ENCODE measurements at regions not wholly inside any gene's neighbourhood (a gene's known extent, or its start where the extent isn't known, plus 50 kb on each side); places are given as distances from the start of the nearest gene placed in this dataset.
"Not testable (repeated sequence)": the region's sequence is repeated elsewhere in the genome, so short reads cannot be mapped to it uniquely, and the experiment has no call there.

GRCh38 chr7:130849604-130850003, 115.6 kb upstream of the KLF14 start:
- DNase-seq (ENCODE audit: low read depth) = no peak

- no peak for DNase-seq (ENCODE audit: low read depth)
These were observed 116.9 kb upstream of the KLF14 start for GRCh38 chr7:130850956-130851355.

GRCh38 chr7:130852867-130853266, 118.9 kb upstream of the KLF14 start:
- DNase-seq (ENCODE audit: low read depth) = no peak

- no peak for DNase-seq (ENCODE audit: low read depth)
These were observed 119.7 kb upstream of the KLF14 start for GRCh38 chr7:130853503-130854279.

- no peak for DNase-seq (ENCODE audit: low read depth)
These were observed 120.5 kb upstream of the KLF14 start for GRCh38 chr7:130854481-130854880.

GRCh38 chr7:130856866-130857265, 122.9 kb upstream of the KLF14 start:
- no peak for DNase-seq (ENCODE audit: low read depth)

- not testable (repeated sequence) for DNase-seq (ENCODE audit: low read depth)
These were observed 126.8 kb upstream of the KLF14 start for GRCh38 chr7:130860832-130861231.

GRCh38 chr7:130865408-130866236, 131.6 kb upstream of the KLF14 start:
- DNase-seq (ENCODE audit: low read depth) = no peak

GRCh38 chr7:130867039-130867438, 133.0 kb upstream of the KLF14 start:
- no peak for DNase-seq (ENCODE audit: low read depth)

- DNase-seq (ENCODE audit: low read depth) = no peak
These were observed 133.7 kb upstream of the KLF14 start for GRCh38 chr7:130867581-130868136.

- no peak for DNase-seq (ENCODE audit: low read depth)
These were observed 134.1 kb upstream of the KLF14 start for GRCh38 chr7:130868139-130868538.

- no peak for DNase-seq (ENCODE audit: low read depth)
These were observed 135.9 kb upstream of the KLF14 start for GRCh38 chr7:130869918-130870317.

- DNase-seq (ENCODE audit: low read depth) = no peak
These were observed 138.3 kb upstream of the KLF14 start for GRCh38 chr7:130872341-130872740.

- DNase-seq (ENCODE audit: low read depth) = no peak
These were observed 138.9 kb upstream of the KLF14 start for GRCh38 chr7:130872756-130873448.

- DNase-seq (ENCODE audit: low read depth) = no peak
These were observed 140.3 kb upstream of the KLF14 start for GRCh38 chr7:130874071-130874915.

- no peak for DNase-seq (ENCODE audit: low read depth)
These were observed 141.3 kb upstream of the KLF14 start for GRCh38 chr7:130875265-130875741.

- no peak for DNase-seq (ENCODE audit: low read depth)
These were observed 141.9 kb upstream of the KLF14 start for GRCh38 chr7:130875901-130876300.

- no peak for DNase-seq (ENCODE audit: low read depth)
These were observed 143.4 kb upstream of the KLF14 start for GRCh38 chr7:130877236-130877990.

- no peak for DNase-seq (ENCODE audit: low read depth)
These were observed 143.9 kb upstream of the KLF14 start for GRCh38 chr7:130877991-130878305.

GRCh38 chr7:130878785-130879184, 144.8 kb upstream of the KLF14 start:
- DNase-seq (ENCODE audit: low read depth) = no peak

GRCh38 chr7:130879191-130879590, 145.2 kb upstream of the KLF14 start:
- DNase-seq (ENCODE audit: low read depth) = no peak
